Ishikawa (cell line): ENCODE measurements at regions not wholly inside any gene's neighbourhood (a gene's known extent, or its start where the extent isn't known, plus 50 kb on each side); places are given as distances from the start of the nearest gene placed in this dataset.

Experiments used
- CEBPB ChIP-seq: IDR thresholded peaks from 2 replicates; pipeline ENCODE4 v1.6.1; 2012
- CREB1 ChIP-seq: IDR thresholded peaks from 2 replicates; pipeline ENCODE4 v1.6.1; 2012; ENCODE audit warnings: low read depth
- EGR1 ChIP-seq: IDR thresholded peaks from 2 replicates; pipeline ENCODE4 v1.6.1; 2012
- EP300 ChIP-seq: IDR thresholded peaks from 2 replicates; pipeline ENCODE4 v1.6.1; 2012; ENCODE audit warnings: borderline replicate concordance
- FOXM1 ChIP-seq: IDR thresholded peaks from 2 replicates; pipeline ENCODE4 v1.6.1; 2012; ENCODE audit warnings: low read depth, borderline replicate concordance
- NFIC ChIP-seq: IDR thresholded peaks from 2 replicates; pipeline ENCODE4 v1.6.1; 2012
- RAD21 ChIP-seq: IDR thresholded peaks from 2 replicates; pipeline ENCODE4 v1.6.1; 2012; ENCODE audit warnings: low read depth
- TAF1 ChIP-seq: IDR thresholded peaks from 2 replicates; pipeline ENCODE4 v1.6.1; 2012; ENCODE audit warnings: low read depth, mild to moderate bottlenecking
- TCF12 ChIP-seq: IDR thresholded peaks from 2 replicates; pipeline ENCODE4 v1.6.1; 2012; ENCODE audit warnings: low read depth
- TEAD4 ChIP-seq: IDR thresholded peaks from 2 replicates; pipeline ENCODE4 v1.6.1; 2012
- YY1 ChIP-seq: IDR thresholded peaks from 2 replicates; pipeline ENCODE4 v1.6.1; 2012; ENCODE audit warnings: low read depth
- ZBTB7A ChIP-seq: IDR thresholded peaks from 2 replicates; pipeline ENCODE4 v1.6.1; 2012; ENCODE audit warnings: low read depth
- TF ChIP-seq, protein P1 (sequence below): IDR thresholded peaks from 2 replicates; pipeline ENCODE4 v1.6.1; 2012
- TF ChIP-seq, protein P2 (sequence below): IDR thresholded peaks from 2 replicates; pipeline ENCODE4 v1.6.1; 2012; ENCODE audit warnings: low read depth, mild to moderate bottlenecking
- TF ChIP-seq, protein P3 (sequence below): IDR thresholded peaks from 2 replicates; pipeline ENCODE4 v1.6.1; 2012

DNA sequence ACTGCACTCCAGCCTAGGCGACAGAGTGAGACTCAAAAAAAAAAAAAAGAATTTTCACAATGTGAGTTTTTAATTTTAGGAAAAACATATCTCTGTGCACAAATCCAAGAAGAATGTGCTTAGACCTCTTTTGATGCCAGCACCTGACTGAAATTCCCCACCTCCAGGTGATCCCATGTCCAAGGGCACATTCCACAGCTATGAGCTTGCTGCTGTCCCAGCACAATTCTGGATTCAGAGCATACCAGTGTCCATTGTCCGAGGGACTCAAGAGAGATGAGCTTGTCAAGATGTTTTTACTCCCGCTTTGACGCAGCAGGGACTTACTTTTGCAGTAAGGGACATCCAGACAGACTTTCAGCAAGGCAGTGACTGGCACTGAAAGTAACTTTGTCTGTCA lies 489.1 kb upstream of the ACVR2A start:
- TF ChIP-seq TEAD4, result peak; percentile 55
- TF ChIP-seq EP300, result no peak

DNA sequence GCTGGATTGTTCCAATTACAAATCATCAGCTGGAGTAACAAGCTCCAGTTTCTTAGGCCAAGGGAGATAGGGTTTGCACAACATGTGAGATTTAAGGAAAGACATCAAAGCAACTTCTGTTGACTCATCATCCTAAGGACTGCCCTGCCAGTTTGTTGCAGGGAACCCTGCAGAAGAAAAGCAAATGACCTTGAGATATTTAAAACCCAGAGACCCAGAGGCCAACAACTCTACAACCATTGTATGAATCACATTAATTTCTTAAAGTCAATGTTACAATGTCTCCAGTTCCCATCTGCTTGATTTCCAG lies 491.8 kb upstream of the ACVR2A start:
- TF ChIP-seq NFIC (no peak), CEBPB (no peak), ZBTB7A (no peak), TEAD4 (no peak), RAD21 (no peak), CREB1 (no peak), EGR1 (no peak), TAF1 (no peak), EP300 (no peak), TCF12 (no peak)
- TF ChIP-seq, protein P1, sequence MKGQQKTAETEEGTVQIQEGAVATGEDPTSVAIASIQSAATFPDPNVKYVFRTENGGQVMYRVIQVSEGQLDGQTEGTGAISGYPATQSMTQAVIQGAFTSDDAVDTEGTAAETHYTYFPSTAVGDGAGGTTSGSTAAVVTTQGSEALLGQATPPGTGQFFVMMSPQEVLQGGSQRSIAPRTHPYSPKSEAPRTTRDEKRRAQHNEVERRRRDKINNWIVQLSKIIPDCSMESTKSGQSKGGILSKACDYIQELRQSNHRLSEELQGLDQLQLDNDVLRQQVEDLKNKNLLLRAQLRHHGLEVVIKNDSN, result no peak

DNA sequence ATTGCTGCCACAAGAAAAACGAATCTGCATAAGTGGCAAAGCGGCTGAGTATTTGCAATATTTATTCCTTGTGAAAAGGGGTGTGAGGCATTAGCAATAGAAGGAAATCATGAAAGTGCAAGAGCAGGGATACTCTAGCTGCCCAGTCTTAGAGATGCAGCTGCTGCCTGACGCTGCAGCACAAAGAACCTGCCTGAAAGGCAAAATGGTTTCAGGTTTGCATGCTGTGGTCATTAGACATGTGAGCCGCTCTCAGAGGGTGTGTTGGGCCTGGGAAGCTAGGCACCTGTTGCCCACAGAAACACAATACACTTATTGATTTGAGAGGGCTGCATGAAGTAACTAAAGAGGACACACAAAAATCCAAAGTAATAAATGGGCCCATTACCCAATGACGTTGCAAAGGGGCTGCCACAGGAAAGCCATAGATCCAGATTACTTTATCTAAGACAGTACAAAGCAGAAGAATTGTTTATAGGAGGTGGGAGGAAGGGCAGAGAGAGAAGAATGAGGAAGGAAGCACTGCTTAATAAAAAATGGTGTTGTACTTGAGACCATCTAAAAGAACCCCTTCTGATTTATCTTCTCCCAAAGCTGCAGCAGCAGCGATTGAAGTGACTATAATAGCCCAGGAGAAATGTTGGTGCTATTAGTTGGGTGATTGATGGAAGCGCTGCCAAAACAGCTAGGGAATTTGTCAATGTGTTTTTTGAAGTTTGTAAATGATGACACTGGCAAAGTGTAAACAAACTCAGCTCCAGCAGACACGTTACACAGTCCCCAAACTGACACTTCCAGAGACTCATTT lies 492.4 kb upstream of the ACVR2A start:
- TF ChIP-seq CEBPB (no peak), TAF1 (no peak), ZBTB7A (no peak), TCF12 (no peak), YY1 (no peak), CREB1 (no peak), EGR1 (no peak), FOXM1 (no peak), RAD21 (no peak), TEAD4 (no peak), NFIC (no peak), EP300 (no peak)
- TF ChIP-seq, protein P1, result no peak
- TF ChIP-seq, protein P2, sequence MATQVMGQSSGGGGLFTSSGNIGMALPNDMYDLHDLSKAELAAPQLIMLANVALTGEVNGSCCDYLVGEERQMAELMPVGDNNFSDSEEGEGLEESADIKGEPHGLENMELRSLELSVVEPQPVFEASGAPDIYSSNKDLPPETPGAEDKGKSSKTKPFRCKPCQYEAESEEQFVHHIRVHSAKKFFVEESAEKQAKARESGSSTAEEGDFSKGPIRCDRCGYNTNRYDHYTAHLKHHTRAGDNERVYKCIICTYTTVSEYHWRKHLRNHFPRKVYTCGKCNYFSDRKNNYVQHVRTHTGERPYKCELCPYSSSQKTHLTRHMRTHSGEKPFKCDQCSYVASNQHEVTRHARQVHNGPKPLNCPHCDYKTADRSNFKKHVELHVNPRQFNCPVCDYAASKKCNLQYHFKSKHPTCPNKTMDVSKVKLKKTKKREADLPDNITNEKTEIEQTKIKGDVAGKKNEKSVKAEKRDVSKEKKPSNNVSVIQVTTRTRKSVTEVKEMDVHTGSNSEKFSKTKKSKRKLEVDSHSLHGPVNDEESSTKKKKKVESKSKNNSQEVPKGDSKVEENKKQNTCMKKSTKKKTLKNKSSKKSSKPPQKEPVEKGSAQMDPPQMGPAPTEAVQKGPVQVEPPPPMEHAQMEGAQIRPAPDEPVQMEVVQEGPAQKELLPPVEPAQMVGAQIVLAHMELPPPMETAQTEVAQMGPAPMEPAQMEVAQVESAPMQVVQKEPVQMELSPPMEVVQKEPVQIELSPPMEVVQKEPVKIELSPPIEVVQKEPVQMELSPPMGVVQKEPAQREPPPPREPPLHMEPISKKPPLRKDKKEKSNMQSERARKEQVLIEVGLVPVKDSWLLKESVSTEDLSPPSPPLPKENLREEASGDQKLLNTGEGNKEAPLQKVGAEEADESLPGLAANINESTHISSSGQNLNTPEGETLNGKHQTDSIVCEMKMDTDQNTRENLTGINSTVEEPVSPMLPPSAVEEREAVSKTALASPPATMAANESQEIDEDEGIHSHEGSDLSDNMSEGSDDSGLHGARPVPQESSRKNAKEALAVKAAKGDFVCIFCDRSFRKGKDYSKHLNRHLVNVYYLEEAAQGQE, result no peak
- TF ChIP-seq, protein P3, sequence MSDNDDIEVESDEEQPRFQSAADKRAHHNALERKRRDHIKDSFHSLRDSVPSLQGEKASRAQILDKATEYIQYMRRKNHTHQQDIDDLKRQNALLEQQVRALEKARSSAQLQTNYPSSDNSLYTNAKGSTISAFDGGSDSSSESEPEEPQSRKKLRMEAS, result no peak

DNA sequence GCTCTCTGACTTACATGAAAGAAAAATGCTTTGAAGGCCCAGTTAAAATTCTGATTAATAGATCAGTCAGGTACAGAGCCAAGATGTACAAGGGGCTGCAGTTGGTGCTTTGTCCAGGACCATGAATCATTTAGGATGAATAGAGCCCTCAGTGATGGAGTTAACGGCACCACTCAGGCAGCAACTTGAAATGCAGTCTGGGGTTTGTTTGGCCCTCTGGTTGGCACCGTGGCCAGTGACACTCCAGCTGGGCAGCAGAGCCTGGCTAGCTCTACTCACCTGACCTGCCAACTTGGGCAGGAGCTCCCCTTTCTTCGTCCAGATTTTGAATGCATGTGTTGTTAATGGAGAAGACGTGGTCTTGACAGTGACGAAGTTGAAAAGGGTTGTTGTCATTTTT lies 493.0 kb upstream of the ACVR2A start:
- no peak for TF ChIP-seq YY1
- TF ChIP-seq EP300, result no peak
- TF ChIP-seq EGR1, result no peak
- TF ChIP-seq TCF12, result no peak
- no peak for TF ChIP-seq TEAD4
- TF ChIP-seq, protein P1, result no peak

DNA sequence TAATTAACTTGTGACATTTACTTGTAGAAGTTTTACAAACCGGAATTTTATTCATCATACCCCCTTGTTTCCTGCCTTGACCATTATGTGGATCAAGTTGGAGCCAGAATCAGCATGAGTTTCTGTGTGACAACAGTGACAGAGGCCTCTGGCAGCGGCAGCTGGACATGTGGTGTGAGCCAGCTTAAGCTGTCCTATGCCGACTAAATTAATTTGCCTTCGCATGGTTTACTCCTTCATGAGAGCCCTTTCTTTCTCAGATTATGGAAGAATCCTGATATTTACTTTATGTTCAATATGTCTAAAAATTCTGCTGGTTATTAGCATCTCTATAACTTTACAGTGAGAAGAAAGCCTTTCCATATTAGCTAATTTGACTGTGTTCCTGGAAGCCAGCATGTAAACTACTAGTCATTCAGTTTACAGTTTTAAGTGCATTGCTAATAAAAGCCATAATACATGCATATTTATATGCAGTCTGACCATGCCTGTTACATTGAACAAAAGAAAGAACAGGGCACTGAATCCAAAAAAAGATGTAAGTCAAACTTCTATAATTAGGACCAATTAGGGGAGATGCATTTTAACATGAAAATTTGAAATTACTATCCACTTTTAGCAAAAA lies 495.8 kb upstream of the ACVR2A start:
- TF ChIP-seq CREB1 (no peak), CEBPB (no peak), EP300 (no peak), ZBTB7A (no peak), TCF12 (no peak), YY1 (no peak), RAD21 (no peak), FOXM1 (no peak), EGR1 (no peak), TEAD4 (no peak), NFIC (no peak), TAF1 (no peak)
- TF ChIP-seq, protein P1, result no peak
- TF ChIP-seq, protein P3, result no peak
- TF ChIP-seq, protein P2, result no peak
